ENCODE measurements at regions not wholly inside any gene's neighbourhood (a gene's known extent, or its start where the extent isn't known, plus 50 kb on each side); places are given as distances from the start of the nearest gene placed in this dataset.

GRCh38 chr6:165753506-165753905 lies 90.5 kb upstream of the PDE10A start:
- TF ChIP-seq CTCF (conservative IDR thresholded peaks at IDR 0.05) (no peak), ZFX (IDR thresholded peaks at IDR 0.05) (no peak)
- no peak overlapping the region for H3K27ac ChIP-seq

GRCh38 chr6:165752451-165752850 lies 89.4 kb upstream of the PDE10A start:
- TF ChIP-seq ZFX (IDR thresholded peaks at IDR 0.05) (no peak), CTCF (conservative IDR thresholded peaks at IDR 0.05) (no peak)
- no peak overlapping the region for H3K27ac ChIP-seq

GRCh38 chr6:165751486-165751885 lies 88.4 kb upstream of the PDE10A start:
- TF ChIP-seq CTCF (conservative IDR thresholded peaks at IDR 0.05) (no peak), ZFX (IDR thresholded peaks at IDR 0.05) (no peak)
- H3K27ac ChIP-seq: no peak overlapping the region

- TF ChIP-seq CTCF (conservative IDR thresholded peaks at IDR 0.05) (no peak), ZFX (IDR thresholded peaks at IDR 0.05) (no peak)
- H3K27ac ChIP-seq: no peak overlapping the region
These were observed 86.1 kb upstream of the PDE10A start for GRCh38 chr6:165749163-165749562.

- TF ChIP-seq CTCF (conservative IDR thresholded peaks at IDR 0.05) (no peak), ZFX (IDR thresholded peaks at IDR 0.05) (no peak)
- H3K27ac ChIP-seq: no peak overlapping the region
These were observed 85.3 kb upstream of the PDE10A start for GRCh38 chr6:165748390-165748789.

- H3K27ac ChIP-seq: no peak overlapping the region
- TF ChIP-seq ZFX (IDR thresholded peaks at IDR 0.05) (no peak), CTCF (conservative IDR thresholded peaks at IDR 0.05) (no peak)
These were observed 84.9 kb upstream of the PDE10A start for GRCh38 chr6:165747963-165748362.

- no peak for TF ChIP-seq CTCF (conservative IDR thresholded peaks at IDR 0.05)
- no peak for TF ChIP-seq ZFX (IDR thresholded peaks at IDR 0.05)
- H3K27ac ChIP-seq: no peak overlapping the region
These were observed 83.3 kb upstream of the PDE10A start for GRCh38 chr6:165746331-165746730.
